GM12873 (cell line): ENCODE measurements at regions not wholly inside any gene's neighbourhood (a gene's known extent, or its start where the extent isn't known, plus 50 kb on each side); places are given as distances from the start of the nearest gene placed in this dataset.

Experiments
- TF ChIP-seq, protein P1 (sequence below): IDR thresholded peaks from 2 replicates; pipeline ENCODE4 v1.5.1; 2012; ENCODE audit warnings: low read depth, mild to moderate bottlenecking, moderate library complexity, low read length, control low read depth; ENCODE audit not compliant: insufficient read depth; ENCODE audit errors: missing control alignments

DNA sequence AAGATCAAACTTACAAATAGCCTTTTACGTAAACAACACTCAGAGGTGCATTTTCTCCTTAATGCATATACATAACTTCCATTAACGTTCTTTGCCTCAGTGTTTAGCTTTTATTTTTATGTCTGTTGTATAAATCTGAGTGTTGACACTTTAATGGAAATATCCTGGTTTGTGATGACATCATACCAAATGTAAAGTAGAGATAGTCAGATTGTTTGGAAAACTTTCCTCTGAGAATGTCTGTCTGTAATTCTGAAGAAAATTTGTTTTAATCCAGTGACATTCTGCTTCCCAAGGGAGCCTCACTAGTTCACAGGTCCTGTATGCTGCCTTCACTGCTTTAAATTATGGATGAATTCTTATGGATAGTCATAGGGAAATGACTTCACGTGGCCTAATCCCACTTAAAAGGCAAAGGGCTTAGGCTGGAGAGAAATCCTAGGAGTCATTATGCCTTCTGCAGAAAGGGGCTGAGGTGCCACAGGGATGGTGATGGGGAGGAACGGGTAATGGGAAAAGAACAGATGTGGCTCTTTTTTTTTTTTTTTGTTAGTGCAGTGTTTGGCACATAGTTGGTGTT is 93.2 kb downstream of the DNAJB9 start:
- TF ChIP-seq, protein P1, sequence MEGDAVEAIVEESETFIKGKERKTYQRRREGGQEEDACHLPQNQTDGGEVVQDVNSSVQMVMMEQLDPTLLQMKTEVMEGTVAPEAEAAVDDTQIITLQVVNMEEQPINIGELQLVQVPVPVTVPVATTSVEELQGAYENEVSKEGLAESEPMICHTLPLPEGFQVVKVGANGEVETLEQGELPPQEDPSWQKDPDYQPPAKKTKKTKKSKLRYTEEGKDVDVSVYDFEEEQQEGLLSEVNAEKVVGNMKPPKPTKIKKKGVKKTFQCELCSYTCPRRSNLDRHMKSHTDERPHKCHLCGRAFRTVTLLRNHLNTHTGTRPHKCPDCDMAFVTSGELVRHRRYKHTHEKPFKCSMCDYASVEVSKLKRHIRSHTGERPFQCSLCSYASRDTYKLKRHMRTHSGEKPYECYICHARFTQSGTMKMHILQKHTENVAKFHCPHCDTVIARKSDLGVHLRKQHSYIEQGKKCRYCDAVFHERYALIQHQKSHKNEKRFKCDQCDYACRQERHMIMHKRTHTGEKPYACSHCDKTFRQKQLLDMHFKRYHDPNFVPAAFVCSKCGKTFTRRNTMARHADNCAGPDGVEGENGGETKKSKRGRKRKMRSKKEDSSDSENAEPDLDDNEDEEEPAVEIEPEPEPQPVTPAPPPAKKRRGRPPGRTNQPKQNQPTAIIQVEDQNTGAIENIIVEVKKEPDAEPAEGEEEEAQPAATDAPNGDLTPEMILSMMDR = no peak

DNA sequence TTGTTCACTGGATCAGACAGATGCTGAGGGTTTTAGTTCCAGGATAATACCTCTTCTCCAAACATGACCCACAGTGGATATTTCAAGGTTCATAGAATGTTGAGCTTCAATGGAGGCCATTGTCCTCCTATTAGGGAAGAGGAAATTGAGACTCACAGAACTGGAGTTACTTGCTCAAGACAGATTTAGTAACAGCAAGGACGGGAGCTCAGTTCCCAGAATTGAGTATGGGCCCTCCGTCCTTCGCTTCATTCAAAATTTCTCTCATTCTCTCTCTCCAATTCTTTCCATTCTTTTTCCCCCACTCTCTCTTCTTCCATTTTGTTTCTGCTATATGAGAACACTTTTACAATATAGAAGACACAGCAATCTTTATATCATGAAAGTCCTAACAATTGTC is 94.0 kb downstream of the DNAJB9 start:
- TF ChIP-seq, protein P1 = no peak

DNA sequence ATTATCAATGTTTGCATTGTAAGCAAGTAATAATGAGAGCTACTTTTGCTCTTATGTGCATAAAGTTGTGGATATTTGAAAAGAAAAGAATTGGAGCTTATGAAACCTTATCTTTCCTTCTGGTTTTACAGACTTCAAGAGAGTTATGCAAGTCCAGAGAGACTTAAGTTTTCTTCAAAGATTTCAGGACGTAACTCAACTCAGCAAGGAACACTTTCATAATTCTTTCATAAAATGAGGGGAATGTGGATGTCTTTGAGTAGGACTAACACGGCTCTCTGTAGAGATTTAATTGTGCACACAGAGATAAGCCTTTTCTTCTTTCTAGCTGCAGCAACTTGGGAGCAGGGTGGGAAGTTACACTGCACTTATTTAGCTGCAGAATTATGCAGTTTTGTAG is 97.5 kb downstream of the DNAJB9 start:
- TF ChIP-seq, protein P1 = no peak

- TF ChIP-seq, protein P1 = no peak
Measured at GRCh38 chr7:108669958-108670357, 100.3 kb downstream of the DNAJB9 start.

DNA sequence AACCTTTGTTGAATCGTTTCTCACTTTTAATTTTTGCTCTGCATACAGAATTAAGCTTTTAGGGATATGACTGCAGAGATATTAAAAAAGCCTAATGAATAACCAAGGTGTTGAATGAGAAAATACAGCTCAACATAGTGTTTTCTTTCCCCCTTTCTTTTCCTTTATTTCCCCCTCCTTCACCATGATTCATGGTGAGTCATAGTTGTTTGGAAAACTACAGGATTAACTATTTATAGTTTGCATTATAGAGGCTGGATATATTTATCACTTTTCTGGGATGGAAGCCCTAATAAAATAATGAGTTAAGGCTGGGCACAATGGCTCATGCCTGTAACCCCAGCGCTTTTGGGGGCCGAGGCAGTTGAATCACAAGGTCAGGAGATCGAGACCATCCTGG is 115.0 kb downstream of the DNAJB9 start:
- TF ChIP-seq, protein P1 = no peak

GRCh38 chr7:108686494-108686893 is 116.8 kb downstream of the DNAJB9 start:
- TF ChIP-seq, protein P1 = no peak

DNA sequence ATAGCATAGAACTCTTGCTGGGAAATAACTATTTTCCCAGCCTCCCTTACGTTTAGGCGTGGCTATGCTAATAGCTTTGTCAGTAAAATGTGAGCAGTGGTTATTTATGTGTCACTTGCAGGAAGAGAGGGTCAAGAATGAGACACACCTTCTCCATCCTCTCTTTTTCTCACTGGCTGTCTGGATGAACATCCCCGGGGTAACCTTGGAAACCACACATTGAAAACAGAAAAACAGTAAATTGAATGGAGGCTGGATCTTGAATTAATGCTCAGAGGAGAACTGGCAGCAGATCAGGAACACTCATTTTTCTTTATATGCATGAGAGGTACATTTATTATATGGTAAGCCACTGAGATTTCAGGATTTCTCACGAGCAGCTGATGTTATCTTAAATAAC is 127.6 kb downstream of the DNAJB9 start:
- TF ChIP-seq, protein P1 = no peak

DNA sequence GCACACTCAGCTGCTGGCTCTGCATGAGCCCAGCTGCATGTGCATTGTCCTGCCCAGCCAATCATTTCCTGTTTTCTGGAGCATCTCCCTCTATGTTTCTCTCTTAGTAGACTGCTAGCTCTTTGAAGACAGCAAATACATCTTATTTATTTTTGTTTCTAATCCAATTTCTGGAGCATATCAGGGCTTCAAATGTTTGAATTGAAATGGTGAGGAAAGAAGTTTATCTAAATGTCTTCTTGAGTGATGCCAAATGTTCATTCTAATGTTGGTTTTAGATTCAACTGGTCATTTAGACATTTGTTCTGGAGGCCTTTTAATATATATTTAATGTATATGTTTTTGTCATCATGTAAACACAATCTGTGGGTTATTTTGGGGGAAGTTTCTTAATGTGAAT is 141.9 kb downstream of the DNAJB9 start:
- TF ChIP-seq, protein P1 = no peak
